Fibroblast of lung (primary cell): ENCODE measurements at regions not wholly inside any gene's neighbourhood (a gene's known extent, or its start where the extent isn't known, plus 50 kb on each side); places are given as distances from the start of the nearest gene placed in this dataset.
A peak's percentile ranks its signal among the peaks of the same experiment; 100 is the strongest.

Experiments used
- DNase-seq, 2 donors: peaks; one replicate each; pipeline versions ENCODE4 v3.0.0 to v3.0.0-alpha.2; 2010; ENCODE audit warnings: low read depth in 2 of 2
- H2AFZ ChIP-seq: 2 replicates; pipeline ENCODE4 v1.5.1; 2012; ENCODE audit warnings: low read length, control low read depth, inconsistent platforms
- H3K27ac ChIP-seq: 2 replicates; pipeline ENCODE4 v1.5.1; 2011; ENCODE audit warnings: low read length, control low read depth; ENCODE audit not compliant: insufficient read depth
- H3K27me3 ChIP-seq: 2 replicates; pipeline ENCODE4 v1.5.1; 2011; ENCODE audit warnings: mild to moderate bottlenecking, low read length; ENCODE audit not compliant: control insufficient read depth, insufficient read depth
- H3K36me3 ChIP-seq: 2 replicates; pipeline ENCODE4 v1.5.1; 2011; ENCODE audit warnings: low read length; ENCODE audit not compliant: control insufficient read depth, insufficient read depth
- H3K4me1 ChIP-seq: 2 replicates; pipeline ENCODE4 v1.5.1; 2011; ENCODE audit warnings: low read length; ENCODE audit not compliant: control insufficient read depth, insufficient read depth; ENCODE audit errors: extremely low read depth
- H3K4me2 ChIP-seq: 2 replicates; pipeline ENCODE4 v1.5.1; 2011; ENCODE audit warnings: low read length, control low read depth; ENCODE audit not compliant: insufficient read depth; ENCODE audit errors: extremely low read depth
- H3K4me3 ChIP-seq, 4 experiments: fragments of 200-600 bp in 1 of 4; sonication (generic) in 1 of 4; replicated peaks in 1 of 4; 2 replicates each; pipeline ENCODE4 v1.5.1; 2011 to 2016; ENCODE audit warnings: low read length in 4 of 4, low read depth in 3 of 4, mild to moderate bottlenecking in 3 of 4, control low read depth in 2 of 4, inconsistent platforms in 1 of 4, mixed read lengths in 1 of 4; ENCODE audit not compliant: insufficient read depth in 1 of 4; ENCODE audit errors: control extremely low read depth in 1 of 4
- H3K79me2 ChIP-seq: 2 replicates; pipeline ENCODE4 v1.5.1; 2012; ENCODE audit warnings: mild to moderate bottlenecking, low read length, inconsistent platforms; ENCODE audit not compliant: control insufficient read depth, insufficient read depth
- H3K9ac ChIP-seq: 2 replicates; pipeline ENCODE4 v1.5.1; 2011; ENCODE audit warnings: mild to moderate bottlenecking, low read length, control low read depth; ENCODE audit not compliant: insufficient read depth
- H3K9me3 ChIP-seq: 2 replicates; pipeline ENCODE4 v1.5.1; 2012; ENCODE audit warnings: low read depth, low read length; ENCODE audit not compliant: control insufficient read depth, insufficient read depth
- H4K20me1 ChIP-seq: 2 replicates; pipeline ENCODE4 v1.5.1; 2011; ENCODE audit warnings: low read length; ENCODE audit not compliant: control insufficient read depth, insufficient read depth; ENCODE audit errors: extremely low read depth
- EZH2 ChIP-seq: IDR thresholded peaks from 2 replicates; pipeline ENCODE4 v1.5.1; 2012; ENCODE audit warnings: low read length, control low read depth, mild to moderate bottlenecking; ENCODE audit errors: missing control alignments
- TF ChIP-seq, protein P1 (sequence below), 2 donors: IDR thresholded peaks in 1 of 2; conservative IDR thresholded peaks in 1 of 2; 1 replicate in 1 of 2; 2 replicates in 1 of 2; pipeline ENCODE4 v1.5.1; 2011 to 2012; ENCODE audit warnings: low read length in 2 of 2, control low read depth in 1 of 2, inconsistent platforms in 1 of 2, low read depth in 1 of 2, mild to moderate bottlenecking in 1 of 2

DNA sequence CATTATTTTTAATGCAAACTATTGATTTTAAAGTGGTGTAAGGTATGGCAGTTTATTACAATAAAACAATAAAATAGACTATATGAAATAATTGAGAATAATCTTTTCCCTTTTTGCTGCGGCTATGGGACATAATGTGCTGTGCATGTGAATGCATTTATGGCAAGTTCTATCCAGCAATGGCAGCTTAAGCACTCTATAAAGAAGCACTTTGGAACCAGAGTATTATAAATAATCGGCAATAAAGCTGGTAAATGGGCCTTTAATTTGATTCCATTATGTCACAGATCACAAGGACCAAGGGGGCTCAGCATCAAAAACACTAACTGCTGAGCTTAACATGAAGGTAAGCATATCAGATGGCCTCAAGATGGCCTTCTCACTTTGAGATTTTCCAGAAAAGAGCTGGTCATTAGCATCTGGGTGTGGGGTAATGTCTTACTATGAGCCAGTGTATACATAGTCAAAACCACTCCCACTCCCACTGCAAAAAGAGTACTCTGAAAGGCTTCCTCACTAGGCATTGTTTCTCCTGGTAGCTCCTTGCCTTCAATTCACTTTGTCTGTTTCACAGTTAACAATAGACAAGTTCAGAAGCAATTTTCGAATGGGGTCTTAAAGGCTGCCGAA, 97.1 kb upstream of the ASTN2 start:
- TF ChIP-seq, protein P1, sequence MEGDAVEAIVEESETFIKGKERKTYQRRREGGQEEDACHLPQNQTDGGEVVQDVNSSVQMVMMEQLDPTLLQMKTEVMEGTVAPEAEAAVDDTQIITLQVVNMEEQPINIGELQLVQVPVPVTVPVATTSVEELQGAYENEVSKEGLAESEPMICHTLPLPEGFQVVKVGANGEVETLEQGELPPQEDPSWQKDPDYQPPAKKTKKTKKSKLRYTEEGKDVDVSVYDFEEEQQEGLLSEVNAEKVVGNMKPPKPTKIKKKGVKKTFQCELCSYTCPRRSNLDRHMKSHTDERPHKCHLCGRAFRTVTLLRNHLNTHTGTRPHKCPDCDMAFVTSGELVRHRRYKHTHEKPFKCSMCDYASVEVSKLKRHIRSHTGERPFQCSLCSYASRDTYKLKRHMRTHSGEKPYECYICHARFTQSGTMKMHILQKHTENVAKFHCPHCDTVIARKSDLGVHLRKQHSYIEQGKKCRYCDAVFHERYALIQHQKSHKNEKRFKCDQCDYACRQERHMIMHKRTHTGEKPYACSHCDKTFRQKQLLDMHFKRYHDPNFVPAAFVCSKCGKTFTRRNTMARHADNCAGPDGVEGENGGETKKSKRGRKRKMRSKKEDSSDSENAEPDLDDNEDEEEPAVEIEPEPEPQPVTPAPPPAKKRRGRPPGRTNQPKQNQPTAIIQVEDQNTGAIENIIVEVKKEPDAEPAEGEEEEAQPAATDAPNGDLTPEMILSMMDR (conservative IDR thresholded peaks at IDR 0.05 in 1 of 2, IDR thresholded peaks at IDR 0.05 in 1 of 2; ENCODE audit: low read depth in 1 of 2, low read length in 2 of 2) = no peak
- no peak for TF ChIP-seq EZH2
- Histone ChIP-seq H3K79me2 (no peaks in the 10 kb centered on the region), H3K36me3 (no peaks in the 10 kb centered on the region), H3K9me3 (no peaks in the 10 kb centered on the region), H4K20me1 (no peaks in the 10 kb centered on the region), H3K4me1 (no peaks in the 10 kb centered on the region), H3K27ac (no peak overlapping the region), H3K4me2 (no peak overlapping the region), H3K27me3 (no peaks in the 10 kb centered on the region), H3K9ac (no peak overlapping the region), H2AFZ (no peak overlapping the region), H3K4me3 (no peak overlapping the region)
- no peak for DNase-seq

DNA sequence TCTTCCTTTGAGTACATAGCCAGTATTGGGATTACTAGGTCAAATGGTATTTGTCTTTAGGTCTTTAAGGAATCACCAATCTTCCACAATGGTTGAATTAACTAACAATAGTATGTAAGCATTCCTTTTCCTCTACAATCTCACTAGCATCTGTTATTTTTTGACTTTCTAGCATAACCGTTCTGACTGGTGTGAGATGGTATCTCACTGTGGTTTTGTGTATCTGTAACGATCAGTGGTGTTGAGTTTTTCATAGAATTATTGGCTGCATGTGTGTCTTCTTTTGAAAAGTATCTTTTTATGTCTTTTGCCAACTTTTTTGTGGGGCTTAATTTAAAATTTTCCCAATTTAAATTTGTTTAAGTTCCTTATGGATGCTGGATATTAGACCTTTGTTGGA, 81.5 kb upstream of the ASTN2 start:
- no peaks in the 10 kb centered on the region for H3K9me3 ChIP-seq
- H3K27ac ChIP-seq = no peak overlapping the region
- no peaks in the 10 kb centered on the region for H3K4me1 ChIP-seq
- no peaks in the 10 kb centered on the region for H3K27me3 ChIP-seq
- no peaks in the 10 kb centered on the region for H3K36me3 ChIP-seq
- no peaks in the 10 kb centered on the region for H3K79me2 ChIP-seq
- H3K9ac ChIP-seq = no peak overlapping the region
- DNase-seq = no peak
- no peak for TF ChIP-seq EZH2
- TF ChIP-seq, protein P1 (conservative IDR thresholded peaks at IDR 0.05 in 1 of 2, IDR thresholded peaks at IDR 0.05 in 1 of 2; ENCODE audit: low read depth in 1 of 2, low read length in 2 of 2) = no peak
- no peak overlapping the region for H3K4me3 ChIP-seq
- no peaks in the 10 kb centered on the region for H4K20me1 ChIP-seq
- no peak overlapping the region for H2AFZ ChIP-seq
- no peak overlapping the region for H3K4me2 ChIP-seq

DNA sequence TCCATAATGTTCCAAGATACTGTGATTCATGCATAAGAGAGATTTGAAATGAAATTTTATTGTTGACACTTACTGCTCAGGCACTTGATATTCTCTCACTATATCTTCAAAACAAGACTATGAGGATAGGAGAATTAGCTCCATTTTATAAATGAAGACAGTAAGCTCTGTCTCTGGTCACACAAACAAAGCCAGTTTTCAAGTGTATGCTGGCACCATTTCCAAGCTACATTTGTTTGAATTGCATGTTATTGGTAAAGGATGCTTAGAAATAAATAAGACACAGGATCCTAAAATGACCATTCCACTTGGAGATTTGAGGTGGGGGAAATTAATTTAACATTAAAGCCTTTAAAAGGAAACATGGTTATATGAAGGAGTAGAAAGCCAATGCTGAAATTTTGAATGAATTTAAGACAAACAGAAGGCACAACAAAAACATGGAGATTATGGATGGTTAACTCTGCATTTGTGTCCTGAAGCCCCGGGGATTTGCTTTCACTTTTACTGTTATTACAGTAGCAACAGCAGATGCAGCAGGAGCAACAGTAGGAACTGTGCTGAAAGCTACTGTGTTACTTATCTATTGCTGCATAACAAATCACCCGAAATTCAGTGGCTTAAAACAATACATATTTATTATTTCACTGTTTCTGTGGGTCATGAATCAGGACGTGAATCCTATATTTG, 79.7 kb upstream of the ASTN2 start:
- Histone ChIP-seq H3K4me3 (peak overlapping the region in 1 of 4 experiments; percentile 8), H3K4me1 (no peaks in the 10 kb centered on the region), H3K9me3 (no peaks in the 10 kb centered on the region), H3K79me2 (no peaks in the 10 kb centered on the region), H4K20me1 (no peaks in the 10 kb centered on the region), H3K27ac (no peak overlapping the region), H3K36me3 (no peaks in the 10 kb centered on the region), H2AFZ (no peak overlapping the region), H3K9ac (no peak overlapping the region), H3K27me3 (no peaks in the 10 kb centered on the region), H3K4me2 (no peak overlapping the region)
- TF ChIP-seq EZH2 = no peak
- no peak for DNase-seq
